Esophagus muscularis mucosa (tissue), 3 donors: ENCODE measurements at regions not wholly inside any gene's neighbourhood (a gene's known extent, or its start where the extent isn't known, plus 50 kb on each side); places are given as distances from the start of the nearest gene placed in this dataset.

Experiments used
- CTCF ChIP-seq, 3 experiments: fragments of 200-600 bp in 2 of 3; fragments of 450-650 bp in 1 of 3; sonication (generic) in 2 of 3; IDR thresholded peaks; one replicate each; pipeline ENCODE4 v1.5.1; 2017 to 2019; ENCODE audit warnings: antibody characterized with exemption in 3 of 3, mild to moderate bottlenecking in 2 of 3, moderate library complexity in 1 of 3
- POLR2AphosphoS5 ChIP-seq, 2 donors: sonication (generic); formaldehyde crosslinking; IDR thresholded peaks; one replicate each; pipeline ENCODE4 v1.6.1; 2017; ENCODE audit warnings: antibody characterized with exemption in 2 of 2

- TF ChIP-seq CTCF (IDR thresholded peaks at IDR 0.05), result no peak
- no peak for TF ChIP-seq POLR2AphosphoS5 (IDR thresholded peaks at IDR 0.05)
Observed at GRCh38 chrX:20720954-20721626, 454.4 kb upstream of the RPS6KA3 start.
